22Rv1 (cell line): ENCODE measurements at regions not wholly inside any gene's neighbourhood (a gene's known extent, or its start where the extent isn't known, plus 50 kb on each side); places are given as distances from the start of the nearest gene placed in this dataset.

Source experiments
- CTCF ChIP-seq: fragments of 450-650 bp; IDR thresholded peaks from 2 replicates; pipeline ENCODE4 v1.5.1; 2017; ENCODE audit warnings: mild to moderate bottlenecking
- ZFX ChIP-seq: fragments of 450-650 bp; IDR thresholded peaks from 2 replicates; pipeline ENCODE4 v1.6.1; 2017; ENCODE audit warnings: antibody characterized with exemption, borderline replicate concordance

- TF ChIP-seq CTCF (no peak), ZFX (no peak)
Observed at GRCh38 chr14:88104710-88105109, 99.8 kb downstream of the GPR65 start.
